ENCODE measurements at regions not wholly inside any gene's neighbourhood (a gene's known extent, or its start where the extent isn't known, plus 50 kb on each side); places are given as distances from the start of the nearest gene placed in this dataset.

DNA sequence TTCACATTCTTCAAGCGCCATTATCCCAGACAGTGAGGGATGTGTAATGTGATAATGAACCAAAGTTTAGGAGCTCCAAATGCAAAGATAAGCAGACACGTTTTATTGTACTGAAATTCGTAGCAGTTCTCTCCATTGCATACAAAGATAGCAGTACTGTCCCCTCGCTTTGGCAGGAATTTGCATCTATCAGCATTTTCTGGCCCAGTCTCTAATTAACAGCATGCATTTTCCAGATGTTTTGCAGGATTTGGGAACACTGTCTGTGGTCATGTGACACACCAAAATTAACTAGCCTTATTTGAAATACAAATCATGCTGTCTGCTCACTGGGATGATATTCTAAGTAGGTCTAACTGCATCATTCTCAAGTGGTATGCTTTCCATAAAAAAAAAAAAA lies 235.9 kb upstream of the TRPM3 start:
- Histone ChIP-seq H3K4me2 (ENCODE audit: low read length) (no peak overlapping the region), H3K36me3 (replicated peaks; ENCODE audit: low read depth, low read length) (no peaks in the 10 kb centered on the region), H4K20me1 (ENCODE audit: insufficient read depth, low read length) (no peaks in the 10 kb centered on the region), H2AFZ (ENCODE audit: low read depth, low read length) (no peak overlapping the region), H3K27ac (ENCODE audit: low read length) (no peak overlapping the region), H3K9me3 (ENCODE audit: insufficient read depth, low read length) (no peaks in the 10 kb centered on the region), H3K4me3 (ENCODE audit: low read length) (no peak overlapping the region), H3K4me1 (ENCODE audit: low read length) (no peaks in the 10 kb centered on the region), H3K9ac (ENCODE audit: low read length) (no peak overlapping the region), H3K79me2 (ENCODE audit: low read length) (no peaks in the 10 kb centered on the region), H3K27me3 (ENCODE audit: low read depth, low read length) (no peaks in the 10 kb centered on the region)
- TF ChIP-seq, protein P1, sequence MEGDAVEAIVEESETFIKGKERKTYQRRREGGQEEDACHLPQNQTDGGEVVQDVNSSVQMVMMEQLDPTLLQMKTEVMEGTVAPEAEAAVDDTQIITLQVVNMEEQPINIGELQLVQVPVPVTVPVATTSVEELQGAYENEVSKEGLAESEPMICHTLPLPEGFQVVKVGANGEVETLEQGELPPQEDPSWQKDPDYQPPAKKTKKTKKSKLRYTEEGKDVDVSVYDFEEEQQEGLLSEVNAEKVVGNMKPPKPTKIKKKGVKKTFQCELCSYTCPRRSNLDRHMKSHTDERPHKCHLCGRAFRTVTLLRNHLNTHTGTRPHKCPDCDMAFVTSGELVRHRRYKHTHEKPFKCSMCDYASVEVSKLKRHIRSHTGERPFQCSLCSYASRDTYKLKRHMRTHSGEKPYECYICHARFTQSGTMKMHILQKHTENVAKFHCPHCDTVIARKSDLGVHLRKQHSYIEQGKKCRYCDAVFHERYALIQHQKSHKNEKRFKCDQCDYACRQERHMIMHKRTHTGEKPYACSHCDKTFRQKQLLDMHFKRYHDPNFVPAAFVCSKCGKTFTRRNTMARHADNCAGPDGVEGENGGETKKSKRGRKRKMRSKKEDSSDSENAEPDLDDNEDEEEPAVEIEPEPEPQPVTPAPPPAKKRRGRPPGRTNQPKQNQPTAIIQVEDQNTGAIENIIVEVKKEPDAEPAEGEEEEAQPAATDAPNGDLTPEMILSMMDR (IDR thresholded peaks at IDR 0.05; ENCODE audit: low read depth, low read length), result no peak
- TF ChIP-seq EZH2phosphoT487 (IDR thresholded peaks at IDR 0.05; ENCODE audit: low read depth), result no peak

DNA sequence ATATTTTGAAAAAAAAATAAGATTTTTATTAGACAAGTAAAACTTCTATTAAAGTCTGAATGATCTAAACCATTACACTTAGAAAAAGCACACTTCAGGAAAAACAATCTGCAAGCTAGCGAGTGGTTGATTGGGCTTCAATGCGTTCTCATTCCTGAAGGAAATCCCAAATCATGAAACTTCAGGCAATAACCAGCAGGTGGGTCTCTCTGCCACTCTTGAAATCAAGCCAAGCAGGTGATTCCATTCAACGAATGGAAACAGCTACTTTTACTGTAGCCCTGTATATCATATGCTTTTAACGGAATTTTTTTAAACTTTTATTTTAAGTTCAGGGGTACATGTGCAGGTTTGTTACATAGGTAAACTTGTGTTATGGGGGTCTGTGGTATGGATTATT lies 234.5 kb upstream of the TRPM3 start:
- Histone ChIP-seq H3K4me1 (ENCODE audit: low read length) (no peaks in the 10 kb centered on the region), H2AFZ (ENCODE audit: low read depth, low read length) (no peak overlapping the region), H3K79me2 (ENCODE audit: low read length) (no peaks in the 10 kb centered on the region), H3K9ac (ENCODE audit: low read length) (no peak overlapping the region), H3K27ac (ENCODE audit: low read length) (no peak overlapping the region), H3K4me3 (ENCODE audit: low read length) (no peak overlapping the region), H3K36me3 (replicated peaks; ENCODE audit: low read depth, low read length) (no peaks in the 10 kb centered on the region), H4K20me1 (ENCODE audit: insufficient read depth, low read length) (no peaks in the 10 kb centered on the region), H3K9me3 (ENCODE audit: insufficient read depth, low read length) (no peaks in the 10 kb centered on the region), H3K4me2 (ENCODE audit: low read length) (no peak overlapping the region), H3K27me3 (ENCODE audit: low read depth, low read length) (no peaks in the 10 kb centered on the region)
- TF ChIP-seq, protein P1 (IDR thresholded peaks at IDR 0.05; ENCODE audit: low read depth, low read length), result no peak
- no peak for TF ChIP-seq EZH2phosphoT487 (IDR thresholded peaks at IDR 0.05; ENCODE audit: low read depth)

DNA sequence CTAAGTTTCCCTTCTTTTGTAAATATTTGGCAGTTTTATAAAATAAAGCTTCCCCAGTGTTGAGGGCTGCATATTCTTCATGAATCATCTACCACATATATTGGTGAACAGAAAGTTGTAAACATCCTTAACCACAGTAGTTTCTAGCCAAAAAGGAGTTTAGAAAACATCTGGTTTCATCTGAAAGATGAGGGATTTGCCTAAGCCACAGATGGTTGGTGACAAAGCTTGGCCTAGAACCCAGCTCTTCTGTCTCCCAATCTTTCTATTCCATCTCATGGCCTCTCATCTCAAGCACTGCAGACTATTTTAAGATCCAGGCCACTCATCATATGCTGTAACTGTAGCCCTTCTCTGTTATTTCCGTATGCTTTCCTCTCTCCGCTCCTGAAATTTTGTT lies 232.3 kb upstream of the TRPM3 start:
- no peak overlapping the region for H3K4me3 ChIP-seq (ENCODE audit: low read length)

DNA sequence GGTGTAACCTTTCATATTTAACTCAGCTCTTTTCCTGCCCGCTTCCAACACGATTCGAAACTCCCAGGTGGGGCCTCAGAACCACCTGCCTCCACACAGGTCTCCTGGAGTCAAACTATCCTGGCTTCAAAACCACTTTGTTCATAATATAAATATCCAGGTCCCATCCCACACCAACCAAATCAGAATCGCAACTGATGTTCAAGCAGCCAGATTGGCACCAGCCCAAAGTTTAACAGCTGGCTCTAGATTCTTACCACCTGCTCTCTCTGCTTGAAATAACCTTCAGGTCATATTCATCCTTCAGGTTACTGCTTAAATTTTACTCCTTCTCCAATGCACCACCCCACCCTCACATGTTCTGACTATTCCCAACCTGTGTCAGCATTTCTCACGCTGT lies 231.4 kb upstream of the TRPM3 start:
- no peak for TF ChIP-seq EZH2phosphoT487 (IDR thresholded peaks at IDR 0.05; ENCODE audit: low read depth)
- TF ChIP-seq, protein P1 (IDR thresholded peaks at IDR 0.05; ENCODE audit: low read depth, low read length), result no peak
- Histone ChIP-seq H3K27ac (ENCODE audit: low read length) (no peak overlapping the region), H3K9me3 (ENCODE audit: insufficient read depth, low read length) (no peaks in the 10 kb centered on the region), H2AFZ (ENCODE audit: low read depth, low read length) (no peak overlapping the region), H3K4me3 (ENCODE audit: low read length) (no peak overlapping the region), H3K4me2 (ENCODE audit: low read length) (no peak overlapping the region), H3K4me1 (ENCODE audit: low read length) (no peaks in the 10 kb centered on the region), H3K36me3 (replicated peaks; ENCODE audit: low read depth, low read length) (no peaks in the 10 kb centered on the region), H3K9ac (ENCODE audit: low read length) (no peak overlapping the region), H4K20me1 (ENCODE audit: insufficient read depth, low read length) (no peaks in the 10 kb centered on the region), H3K27me3 (ENCODE audit: low read depth, low read length) (no peaks in the 10 kb centered on the region), H3K79me2 (ENCODE audit: low read length) (no peaks in the 10 kb centered on the region)

More for the DNA sequence above, 232.3 kb upstream of the TRPM3 start:
- H3K36me3 ChIP-seq (replicated peaks; ENCODE audit: low read depth, low read length), result no peaks in the 10 kb centered on the region
- H3K9me3 ChIP-seq (ENCODE audit: insufficient read depth, low read length), result no peaks in the 10 kb centered on the region
- no peak overlapping the region for H3K27ac ChIP-seq (ENCODE audit: low read length)
- H2AFZ ChIP-seq (ENCODE audit: low read depth, low read length), result no peak overlapping the region
- TF ChIP-seq EZH2phosphoT487 (IDR thresholded peaks at IDR 0.05; ENCODE audit: low read depth), result no peak
- TF ChIP-seq, protein P1 (IDR thresholded peaks at IDR 0.05; ENCODE audit: low read depth, low read length), result no peak
- no peaks in the 10 kb centered on the region for H3K4me1 ChIP-seq (ENCODE audit: low read length)
- H3K27me3 ChIP-seq (ENCODE audit: low read depth, low read length), result no peaks in the 10 kb centered on the region
- H3K4me2 ChIP-seq (ENCODE audit: low read length), result no peak overlapping the region
- no peaks in the 10 kb centered on the region for H3K79me2 ChIP-seq (ENCODE audit: low read length)
- no peaks in the 10 kb centered on the region for H4K20me1 ChIP-seq (ENCODE audit: insufficient read depth, low read length)
- no peak overlapping the region for H3K9ac ChIP-seq (ENCODE audit: low read length)

Data from OCI-LY3 (cell line).